K562 (cell line): ENCODE measurements at regions not wholly inside any gene's neighbourhood (a gene's known extent, or its start where the extent isn't known, plus 50 kb on each side); places are given as distances from the start of the nearest gene placed in this dataset.

Experiments used
- ATAC-seq: fragments of 200-7000 bp; cut with Tn5 transposase; 3 replicates; pipeline ENCODE4 v1.9.1; 2020; ENCODE audit warnings: moderate library complexity
- BruUV-seq: library from RNA; stranded (reverse); fragments of 400-500 nt; replicated peaks from 2 replicates; lab custom pipeline; 2021; lab: Mats Ljungman, UMichigan
- CTCF ChIA-PET: fragments of 300-600 bp; formaldehyde crosslinking; extraction: SDS; loops from one replicate; lab custom pipeline; 2021; ENCODE audit warnings: low intra/inter-chr PET ratio; lab: Yijun Ruan, JAX
- POLR2A ChIA-PET: fragments of 300-600, 350-650 bp; sonication (Branson Sonifier 250); formaldehyde crosslinking; extraction: SDS; loops from one replicate; lab custom pipeline; 2021; ENCODE audit warnings: antibody characterized with exemption, inconsistent platforms; lab: Yijun Ruan, JAX
- DNase-seq, 4 experiments: peaks; one replicate each; pipeline versions ENCODE4 v3.0.0 to v3.0.0-alpha.2; 2011 to 2018; ENCODE audit warnings: low spot score in 3 of 4, mixed read lengths in 3 of 4; ENCODE audit errors: extremely low read depth in 1 of 4
- FAIRE-seq: peaks from 2 replicates; lab custom pipeline; 2011; peaks lifted over from hg19 to GRCh38; lab: Jason Lieb, UNC
- H2AFZ ChIP-seq: 2 replicates; pipeline ENCODE4 v1.6.0; 2011; ENCODE audit warnings: low read depth, low read length, control low read depth, inconsistent platforms
- H3K27ac ChIP-seq: fragments of 200-600 bp; 3 replicates; pipeline ENCODE4 v1.8.0; 2011; ENCODE audit warnings: low read depth, mild to moderate bottlenecking, control low read depth, inconsistent platforms, low read length, moderate library complexity, mixed read lengths; ENCODE audit errors: extremely low read depth
- H3K27me3 ChIP-seq, 2 experiments: fragments of 300-600 bp in 1 of 2; 2 replicates in 1 of 2; 3 replicates in 1 of 2; pipeline versions ENCODE4 v1.6.0 to v1.8.0; 2011; ENCODE audit warnings: inconsistent platforms in 2 of 2, low read length in 2 of 2, mild to moderate bottlenecking in 1 of 2, mixed read lengths in 1 of 2, moderate library complexity in 1 of 2; ENCODE audit not compliant: control insufficient read depth in 2 of 2, insufficient read depth in 2 of 2
- H3K36me3 ChIP-seq: fragments of 300-600 bp; 3 replicates; pipeline ENCODE4 v1.8.0; 2011; ENCODE audit warnings: mild to moderate bottlenecking, low read length, inconsistent platforms; ENCODE audit not compliant: control insufficient read depth, insufficient read depth
- H3K4me1 ChIP-seq, 2 experiments: fragments of 200-600 bp in 1 of 2; replicated peaks in 1 of 2; 2 replicates in 1 of 2; 3 replicates in 1 of 2; pipeline versions ENCODE4 v1.5.1 to v1.8.0; 2011; ENCODE audit warnings: inconsistent platforms in 2 of 2, low read length in 2 of 2, mild to moderate bottlenecking in 1 of 2, mixed read lengths in 1 of 2, moderate library complexity in 1 of 2; ENCODE audit not compliant: control insufficient read depth in 2 of 2, insufficient read depth in 2 of 2
- H3K4me2 ChIP-seq: 2 replicates; pipeline ENCODE4 v1.6.1; 2011; ENCODE audit warnings: low read length, control low read depth, inconsistent platforms, mixed read lengths; ENCODE audit not compliant: insufficient read depth
- H3K4me3 ChIP-seq: fragments of 200-600 bp; sonication (generic), shearing (Covaris generic); 2 replicates; pipeline ENCODE4 v1.5.1; 2016; ENCODE audit warnings: control low read depth, inconsistent platforms
- H3K79me2 ChIP-seq: fragments of 200-600 bp; 3 replicates; pipeline ENCODE4 v1.8.0; 2011; ENCODE audit warnings: low read length, inconsistent platforms; ENCODE audit not compliant: control insufficient read depth, insufficient read depth
- H3K9ac ChIP-seq, 2 experiments: 2 replicates each; pipeline versions ENCODE4 v1.6.0 to v1.6.1; 2011; ENCODE audit warnings: low read depth in 2 of 2, low read length in 2 of 2, control low read depth in 1 of 2, inconsistent platforms in 1 of 2, mild to moderate bottlenecking in 1 of 2, mixed read lengths in 1 of 2; ENCODE audit not compliant: insufficient read depth in 1 of 2
- H3K9me1 ChIP-seq: one replicate; pipeline ENCODE4 v1.6.0; 2011; ENCODE audit warnings: inconsistent platforms, mild to moderate bottlenecking, low read length, moderate library complexity; ENCODE audit not compliant: control insufficient read depth, insufficient read depth
- H3K9me3 ChIP-seq: replicated peaks from 2 replicates; pipeline ENCODE4 v1.5.1; 2011; ENCODE audit warnings: low read depth, low read length, inconsistent platforms; ENCODE audit not compliant: control insufficient read depth, insufficient read depth
- H4K20me1 ChIP-seq: replicated peaks from 2 replicates; pipeline ENCODE4 v1.6.1; 2011; ENCODE audit warnings: low read length, inconsistent platforms, mixed read lengths; ENCODE audit not compliant: control insufficient read depth, insufficient read depth
- BACH1 ChIP-seq: fragments of 200-800 bp; sonication (Bioruptor generic); IDR thresholded peaks from 2 replicates; pipeline ENCODE4 v1.6.1; 2016; ENCODE audit warnings: missing genetic modification characterization, missing compliant biosample characterization
- BDP1 ChIP-seq: IDR thresholded peaks from 3 replicates; pipeline ENCODE4 v1.6.1; 2011; ENCODE audit not compliant: insufficient read length, insufficient read depth
- CBX3 ChIP-seq, 2 experiments: IDR thresholded peaks; 1 replicate in 1 of 2; 2 replicates in 1 of 2; pipeline ENCODE4 v1.6.1; 2012; ENCODE audit warnings: inconsistent platforms in 2 of 2, low read length in 2 of 2, borderline replicate concordance in 1 of 2, control low read depth in 1 of 2
- CHD4 ChIP-seq: fragments of 200-600 bp; sonication (generic); IDR thresholded peaks from 3 replicates; pipeline ENCODE4 v1.6.1; 2012; ENCODE audit warnings: low read depth, mild to moderate bottlenecking, mixed read lengths, low read length, inconsistent platforms; ENCODE audit not compliant: insufficient read depth, insufficient replicate concordance, poor library complexity, severe bottlenecking
- CREM ChIP-seq: IDR thresholded peaks from 2 replicates; pipeline ENCODE4 v1.6.1; 2014; ENCODE audit warnings: antibody characterized with exemption, low read depth
- ELK3 ChIP-seq: fragments of 450-650 bp; formaldehyde crosslinking; IDR thresholded peaks from 2 replicates; pipeline ENCODE4 v1.4.0; 2020; ENCODE audit warnings: mild to moderate bottlenecking
- EWSR1 ChIP-seq: fragments of 450-650 bp; IDR thresholded peaks from 2 replicates; pipeline ENCODE4 v1.6.1; 2018; ENCODE audit warnings: borderline replicate concordance, mild to moderate bottlenecking, low read depth, moderate library complexity; ENCODE audit not compliant: partially characterized antibody
- FOXA3 ChIP-seq, 2 experiments: fragments of 450-650 bp in 1 of 2; sonication (generic) in 1 of 2; formaldehyde crosslinking; IDR thresholded peaks in 1 of 2; conservative IDR thresholded peaks in 1 of 2; 2 replicates each; pipeline versions ENCODE4 v1.4.0 to v1.8.0; 2020 to 2022; ENCODE audit warnings: mild to moderate bottlenecking in 2 of 2, missing genetic modification reagents in 1 of 2
- GTF3C2 ChIP-seq: IDR thresholded peaks from 3 replicates; pipeline ENCODE4 v1.6.1; 2011; ENCODE audit warnings: borderline replicate concordance, mild to moderate bottlenecking, moderate library complexity; ENCODE audit not compliant: insufficient read length; ENCODE audit errors: extremely low read depth
- HIVEP1 ChIP-seq: fragments of 250-450 bp; sonication (Bioruptor Pico); IDR thresholded peaks from 2 replicates; pipeline ENCODE4 v1.4.0; 2020; ENCODE audit warnings: mild to moderate bottlenecking
- HNRNPK ChIP-seq: fragments of 200-400 bp; formaldehyde crosslinking; IDR thresholded peaks from one replicate; pipeline ENCODE4 v1.6.1; 2018; ENCODE audit warnings: mild to moderate bottlenecking, low read depth, low read length; ENCODE audit not compliant: poor library complexity, severe bottlenecking
- L3MBTL2 ChIP-seq: fragments of 450-650 bp; IDR thresholded peaks from 2 replicates; pipeline ENCODE4 v1.6.1; 2016; ENCODE audit warnings: mild to moderate bottlenecking, moderate library complexity
- LCOR ChIP-seq: sonication (generic); formaldehyde crosslinking; IDR thresholded peaks from 2 replicates; pipeline ENCODE4 v1.8.0; 2022; ENCODE audit warnings: mild to moderate bottlenecking, missing genetic modification reagents
- PPARD ChIP-seq: fragments of 250-450 bp; sonication (Bioruptor Pico); IDR thresholded peaks from 2 replicates; pipeline ENCODE4 v1.8.0; 2022; ENCODE audit warnings: inconsistent platforms, mild to moderate bottlenecking, moderate library complexity
- SRSF7 ChIP-seq: fragments of 200-400 bp; formaldehyde crosslinking; optimal IDR thresholded peaks from 2 replicates; pipeline ENCODE3; 2017; ENCODE audit warnings: mild to moderate bottlenecking, low read depth, low read length
- TEAD1 ChIP-seq, 2 experiments: fragments of 450-650 bp in 1 of 2; sonication (generic) in 1 of 2; formaldehyde crosslinking; IDR thresholded peaks; 2 replicates each; pipeline versions ENCODE4 v1.4.0 to v1.8.0; 2020 to 2022; ENCODE audit warnings: mild to moderate bottlenecking in 2 of 2, missing genetic modification reagents in 1 of 2
- USF2 ChIP-seq: sonication (generic); formaldehyde crosslinking; IDR thresholded peaks from 2 replicates; pipeline ENCODE4 v1.5.0; 2020; ENCODE audit warnings: missing genetic modification reagents
- WGBS: fragments of 100-300 bp; shearing (Covaris generic); methylation state at CpG from one replicate; pipeline ENCODE4 v1.1.6; 2016; ENCODE audit warnings: low coverage, mixed read lengths; ENCODE audit not compliant: insufficient coverage; ENCODE audit errors: missing lambda C conversion rate; 5-methylcytosine and 5-hydroxymethylcytosine counted together
- in situ Hi-C: fragments of 300-500 bp; cut with MboI; formaldehyde crosslinking; loops from 4 replicates; pipeline ENCODE4 v1.15.0; 2018; ENCODE audit warnings: inconsistent platforms, mixed read lengths
- intact Hi-C: fragments of 100-400 bp; cut with micrococcal nuclease; formaldehyde crosslinking; loops from 2 replicates; pipeline ENCODE4 v1.14.2; 2022

- ChIA-PET POLR2A (no interaction called here), CTCF (no interaction called here)
- no peak overlapping the region for H2AFZ ChIP-seq
- no peak for FAIRE-seq
- H3K27me3 ChIP-seq, result no peaks in the 10 kb centered on the region; a peak in 1 of 5 replicates
- WGBS, result 6% methylated on average over 8 of the region's 8 CpGs
- no peaks in the 10 kb centered on the region for H3K9me3 ChIP-seq
- H3K4me3 ChIP-seq, result no peak overlapping the region
- no peaks in the 10 kb centered on the region for H4K20me1 ChIP-seq
- no peak for DNase-seq
- H3K4me2 ChIP-seq, result no peak overlapping the region
- in situ Hi-C loops, result loop anchor here (25.0 kb wide), 1 partner anchor 827 kb away; no protein-coding TSS in a partner anchor
- intact Hi-C loops, result no loop called here
- H3K79me2 ChIP-seq, result no peaks in the 10 kb centered on the region
- no peaks in the 10 kb centered on the region for H3K9me1 ChIP-seq
- H3K27ac ChIP-seq, result no peak overlapping the region
- H3K9ac ChIP-seq, result no peak overlapping the region
- peak; percentile 47 for ATAC-seq
- no peaks in the 10 kb centered on the region for H3K4me1 ChIP-seq
- H3K36me3 ChIP-seq, result no peaks in the 10 kb centered on the region
- no TSS peak for BruUV-seq
- TF ChIP-seq GTF3C2 (no peak), CHD4 (no peak), BACH1 (tag) (no peak), CBX3 (IDR thresholded peaks at IDR 0.05; ENCODE audit: borderline replicate concordance in 1 of 2, low read length in 2 of 2) (no peak), EWSR1 (no peak), LCOR (no peak), HNRNPK (no peak), HIVEP1 (CRISPR knock-in tag) (no peak), USF2 (CRISPR knock-in tag) (no peak), ELK3 (CRISPR knock-in tag) (no peak), PPARD (CRISPR knock-in tag) (no peak), TEAD1 (CRISPR knock-in tag; IDR thresholded peaks at IDR 0.05) (no peak), SRSF7 (no peak), FOXA3 (CRISPR knock-in tag; conservative IDR thresholded peaks at IDR 0.05 in 1 of 2, IDR thresholded peaks at IDR 0.05 in 1 of 2) (no peak), CREM (no peak), BDP1 (no peak), L3MBTL2 (no peak)
Measured at GRCh38 chr14:18660585-18660922, 59.6 kb downstream of the OR11H12 start.
